ENCODE measurements at regions not wholly inside any gene's neighbourhood (a gene's known extent, or its start where the extent isn't known, plus 50 kb on each side); places are given as distances from the start of the nearest gene placed in this dataset.

- DNase-seq (ENCODE audit: low read depth in 1 of 2, low spot score in 1 of 2), result no peak
These were observed 167.5 kb upstream of the RASGEF1B start for GRCh38 chr4:81639248-81639647.

GRCh38 chr4:81638698-81639097, 167.0 kb upstream of the RASGEF1B start:
- DNase-seq (ENCODE audit: low read depth in 1 of 2, low spot score in 1 of 2), result no peak

GRCh38 chr4:81635739-81636138, 164.0 kb upstream of the RASGEF1B start:
- DNase-seq (ENCODE audit: low read depth in 1 of 2, low spot score in 1 of 2), result no peak

- DNase-seq (ENCODE audit: low read depth in 1 of 2, low spot score in 1 of 2), result no peak
These were observed 163.3 kb upstream of the RASGEF1B start for GRCh38 chr4:81634766-81635549.

GRCh38 chr4:81634165-81634564, 162.5 kb upstream of the RASGEF1B start:
- no peak for DNase-seq (ENCODE audit: low read depth in 1 of 2, low spot score in 1 of 2)

GRCh38 chr4:81632581-81633299, 161.0 kb upstream of the RASGEF1B start:
- DNase-seq (ENCODE audit: low read depth in 1 of 2, low spot score in 1 of 2), result no peak

GRCh38 chr4:81631958-81632441, 160.3 kb upstream of the RASGEF1B start:
- DNase-seq (ENCODE audit: low read depth in 1 of 2, low spot score in 1 of 2), result no peak

GRCh38 chr4:81629366-81629765, 157.7 kb upstream of the RASGEF1B start:
- DNase-seq (ENCODE audit: low read depth in 1 of 2, low spot score in 1 of 2), result no peak

GRCh38 chr4:81628489-81628888, 156.8 kb upstream of the RASGEF1B start:
- no peak for DNase-seq (ENCODE audit: low read depth in 1 of 2, low spot score in 1 of 2)

GRCh38 chr4:81627590-81627989, 155.9 kb upstream of the RASGEF1B start:
- DNase-seq (ENCODE audit: low read depth in 1 of 2, low spot score in 1 of 2), result no peak

- no peak for DNase-seq (ENCODE audit: low read depth in 1 of 2, low spot score in 1 of 2)
These were observed 155.1 kb upstream of the RASGEF1B start for GRCh38 chr4:81626851-81627250.

GRCh38 chr4:81625422-81626417, 154.0 kb upstream of the RASGEF1B start:
- DNase-seq (ENCODE audit: low read depth in 1 of 2, low spot score in 1 of 2), result no peak

- no peak for DNase-seq (ENCODE audit: low read depth in 1 of 2, low spot score in 1 of 2)
These were observed 151.7 kb upstream of the RASGEF1B start for GRCh38 chr4:81623434-81623833.

GRCh38 chr4:81622474-81623184, 150.9 kb upstream of the RASGEF1B start:
- DNase-seq (ENCODE audit: low read depth in 1 of 2, low spot score in 1 of 2), result no peak

- DNase-seq (ENCODE audit: low read depth in 1 of 2, low spot score in 1 of 2), result no peak
These were observed 150.3 kb upstream of the RASGEF1B start for GRCh38 chr4:81622028-81622427.

GRCh38 chr4:81621490-81621889, 149.8 kb upstream of the RASGEF1B start:
- DNase-seq (ENCODE audit: low read depth in 1 of 2, low spot score in 1 of 2), result no peak

GRCh38 chr4:81620442-81620841, 148.7 kb upstream of the RASGEF1B start:
- DNase-seq (ENCODE audit: low read depth in 1 of 2, low spot score in 1 of 2), result no peak

- DNase-seq (ENCODE audit: low read depth in 1 of 2, low spot score in 1 of 2), result no peak
These were observed 145.8 kb upstream of the RASGEF1B start for GRCh38 chr4:81617545-81617944.

- no peak for DNase-seq (ENCODE audit: low read depth in 1 of 2, low spot score in 1 of 2)
These were observed 139.5 kb upstream of the RASGEF1B start for GRCh38 chr4:81611221-81611620.

GRCh38 chr4:81609844-81610243, 138.1 kb upstream of the RASGEF1B start:
- DNase-seq (ENCODE audit: low read depth in 1 of 2, low spot score in 1 of 2), result no peak

- DNase-seq (ENCODE audit: low read depth in 1 of 2, low spot score in 1 of 2), result no peak
These were observed 136.2 kb upstream of the RASGEF1B start for GRCh38 chr4:81607950-81608349.
